Body of pancreas (tissue), 4 donors: ENCODE measurements at regions not wholly inside any gene's neighbourhood (a gene's known extent, or its start where the extent isn't known, plus 50 kb on each side); places are given as distances from the start of the nearest gene placed in this dataset.

Experiments used
- ATAC-seq: fragments of 150-250 bp; one replicate; pipeline ENCODE4 v1.9.1; 2016
- DNase-seq, 4 donors: peaks; one replicate each; pipeline ENCODE4 v3.0.0-alpha.2; 2019
- H3K27ac ChIP-seq, 4 donors: fragments of 200-600 bp; sonication (generic); 1 replicate in 3 of 4; 2 replicates in 1 of 4; pipeline versions ENCODE4 v1.5.1 to v1.6.1; 2016 to 2019; ENCODE audit warnings: mild to moderate bottlenecking in 1 of 4, mixed read lengths in 1 of 4, moderate library complexity in 1 of 4
- H3K27me3 ChIP-seq, 2 donors: fragments of 200-600 bp; sonication (generic); one replicate each; pipeline ENCODE4 v1.6.0; 2016; ENCODE audit warnings: mild to moderate bottlenecking in 1 of 2
- H3K36me3 ChIP-seq, 2 donors: fragments of 200-600 bp; sonication (generic); replicated peaks in 1 of 2; 2 replicates each; pipeline ENCODE4 v1.5.1; 2016; ENCODE audit warnings: low read depth in 2 of 2; ENCODE audit not compliant: insufficient read depth in 1 of 2
- H3K4me1 ChIP-seq: fragments of 200-600 bp; sonication (generic); one replicate; pipeline ENCODE4 v1.6.0; 2016
- H3K4me3 ChIP-seq, 2 donors: fragments of 200-600 bp; sonication (generic); 1 replicate in 1 of 2; 2 replicates in 1 of 2; pipeline ENCODE4 v1.5.1; 2016 to 2019
- H3K9me3 ChIP-seq, 3 donors: fragments of 200-600 bp; sonication (generic); 1 replicate in 2 of 3; 2 replicates in 1 of 3; pipeline ENCODE4 v1.5.1; 2016
- POLR2A ChIP-seq, 3 donors: fragments of 450-650 bp; IDR thresholded peaks; one replicate each; pipeline ENCODE4 v1.6.1; 2016; ENCODE audit warnings: antibody characterized with exemption in 3 of 3, mild to moderate bottlenecking in 2 of 3
- WGBS, 2 donors: methylation state at CpG; one replicate each; pipeline ENCODE4 v1.1.5; 2017; 5-methylcytosine and 5-hydroxymethylcytosine counted together
- intact Hi-C: fragments of 100-400 bp; cut with DNase I; formaldehyde crosslinking; loops from one replicate; pipeline ENCODE4 v1.15.1; 2023
- TF ChIP-seq, protein P1 (sequence below), 7 experiments: fragments of 450-650 bp in 4 of 7; fragments of 200-600 bp in 3 of 7; sonication (generic) in 3 of 7; IDR thresholded peaks; one replicate each; pipeline ENCODE4 v1.5.1; 2016 to 2019; ENCODE audit warnings: antibody characterized with exemption in 7 of 7

DNA sequence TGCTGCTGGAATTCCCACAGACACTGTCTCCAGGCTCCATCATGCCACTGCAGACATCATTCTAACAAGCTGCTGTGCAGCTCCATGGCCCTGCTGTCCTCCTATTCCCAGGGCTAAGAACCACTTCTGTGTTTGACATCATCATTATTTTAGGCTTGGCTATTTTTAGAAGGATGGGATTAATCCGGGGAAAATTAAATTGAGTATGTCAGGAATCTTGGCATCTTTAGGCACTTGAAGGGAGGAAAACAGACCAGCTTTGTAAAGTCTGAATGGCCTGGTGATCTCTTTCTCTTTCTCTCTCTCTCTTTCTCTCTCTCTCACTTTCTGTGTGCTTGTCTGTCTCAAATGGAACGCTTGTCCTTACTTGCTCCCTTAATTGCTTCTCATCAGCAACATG, 568.3 kb upstream of the FLRT2 start:
- WGBS, 2 donors = 59 to 61% methylated on average over 2 of the region's 2 CpGs
- no peak for ATAC-seq

DNA sequence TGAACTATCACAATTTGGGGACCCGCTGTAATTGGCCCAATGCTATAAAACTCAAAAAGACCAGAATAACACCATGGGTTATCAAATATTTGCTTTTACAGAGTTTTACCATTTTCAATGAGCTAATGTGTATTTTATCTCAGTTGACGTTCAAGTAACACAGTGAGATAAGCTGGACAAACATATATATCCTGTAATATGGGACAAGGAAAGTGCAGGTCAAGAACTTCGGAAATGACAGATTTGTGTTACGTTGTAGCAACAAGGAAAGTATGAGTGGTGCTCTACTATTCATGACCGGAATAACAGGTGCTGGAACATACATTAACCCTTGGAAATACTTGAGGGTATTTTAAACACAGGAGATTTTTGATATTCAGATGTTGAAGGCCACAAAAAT, 566.4 kb upstream of the FLRT2 start:
- Histone ChIP-seq H3K27ac (no peak overlapping the region), H3K27me3 (no peaks in the 10 kb centered on the region), H3K4me1 (no peaks in the 10 kb centered on the region), H3K9me3 (no peaks in the 10 kb centered on the region), H3K4me3 (no peak overlapping the region), H3K36me3 (no peaks in the 10 kb centered on the region)
- intact Hi-C loops = no loop called here
- ATAC-seq (peak; percentile 75), DNase-seq (no peak)
- 38 to 51% methylated on average over 5 of the region's 5 CpGs for WGBS, 2 donors
- TF ChIP-seq, protein P1, sequence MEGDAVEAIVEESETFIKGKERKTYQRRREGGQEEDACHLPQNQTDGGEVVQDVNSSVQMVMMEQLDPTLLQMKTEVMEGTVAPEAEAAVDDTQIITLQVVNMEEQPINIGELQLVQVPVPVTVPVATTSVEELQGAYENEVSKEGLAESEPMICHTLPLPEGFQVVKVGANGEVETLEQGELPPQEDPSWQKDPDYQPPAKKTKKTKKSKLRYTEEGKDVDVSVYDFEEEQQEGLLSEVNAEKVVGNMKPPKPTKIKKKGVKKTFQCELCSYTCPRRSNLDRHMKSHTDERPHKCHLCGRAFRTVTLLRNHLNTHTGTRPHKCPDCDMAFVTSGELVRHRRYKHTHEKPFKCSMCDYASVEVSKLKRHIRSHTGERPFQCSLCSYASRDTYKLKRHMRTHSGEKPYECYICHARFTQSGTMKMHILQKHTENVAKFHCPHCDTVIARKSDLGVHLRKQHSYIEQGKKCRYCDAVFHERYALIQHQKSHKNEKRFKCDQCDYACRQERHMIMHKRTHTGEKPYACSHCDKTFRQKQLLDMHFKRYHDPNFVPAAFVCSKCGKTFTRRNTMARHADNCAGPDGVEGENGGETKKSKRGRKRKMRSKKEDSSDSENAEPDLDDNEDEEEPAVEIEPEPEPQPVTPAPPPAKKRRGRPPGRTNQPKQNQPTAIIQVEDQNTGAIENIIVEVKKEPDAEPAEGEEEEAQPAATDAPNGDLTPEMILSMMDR (IDR thresholded peaks at IDR 0.05) = no peak
- no peak for TF ChIP-seq POLR2A (IDR thresholded peaks at IDR 0.05)

More for the DNA sequence above, 568.3 kb upstream of the FLRT2 start:
- Histone ChIP-seq H3K27ac (no peak overlapping the region), H3K36me3 (no peaks in the 10 kb centered on the region), H3K4me3 (no peak overlapping the region), H3K27me3 (no peaks in the 10 kb centered on the region), H3K9me3 (no peaks in the 10 kb centered on the region), H3K4me1 (no peaks in the 10 kb centered on the region)
- peak in 3 of 4 donors; percentile 2 to 23 (median 9) for DNase-seq
- intact Hi-C loops = no loop called here
- no peak for TF ChIP-seq POLR2A (IDR thresholded peaks at IDR 0.05)
- TF ChIP-seq, protein P1 (IDR thresholded peaks at IDR 0.05) = no peak

DNA sequence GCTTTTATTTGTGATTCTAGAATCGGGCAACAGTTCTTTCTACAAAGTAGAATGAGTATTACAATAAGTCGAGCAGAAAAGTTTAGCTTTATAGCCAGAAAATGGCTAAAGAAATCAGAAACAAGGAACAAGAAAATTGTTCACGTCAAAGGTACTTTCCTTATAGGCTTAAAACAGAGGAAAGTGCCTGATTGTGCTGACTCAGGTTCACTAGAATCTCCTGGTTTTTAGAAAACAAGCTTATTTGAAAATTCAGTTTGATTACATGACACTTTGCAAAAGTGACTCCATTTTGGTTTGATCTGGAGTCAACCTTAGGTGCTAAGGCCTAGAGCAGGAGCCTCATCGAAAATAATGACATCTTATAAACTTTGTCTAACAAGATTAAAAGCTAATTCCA, 564.7 kb upstream of the FLRT2 start:
- DNase-seq (no peak), ATAC-seq (no peak)
- 74 to 87% methylated on average over 4 of the region's 4 CpGs for WGBS, 2 donors
- no peaks in the 10 kb centered on the region for H3K36me3 ChIP-seq
- H3K4me1 ChIP-seq = no peaks in the 10 kb centered on the region
- intact Hi-C loops = no loop called here
- no peak for TF ChIP-seq POLR2A (IDR thresholded peaks at IDR 0.05)
- TF ChIP-seq, protein P1 (IDR thresholded peaks at IDR 0.05) = no peak
- H3K9me3 ChIP-seq = no peaks in the 10 kb centered on the region
- H3K4me3 ChIP-seq = no peak overlapping the region
- H3K27me3 ChIP-seq = no peaks in the 10 kb centered on the region
- H3K27ac ChIP-seq = no peak overlapping the region

DNA sequence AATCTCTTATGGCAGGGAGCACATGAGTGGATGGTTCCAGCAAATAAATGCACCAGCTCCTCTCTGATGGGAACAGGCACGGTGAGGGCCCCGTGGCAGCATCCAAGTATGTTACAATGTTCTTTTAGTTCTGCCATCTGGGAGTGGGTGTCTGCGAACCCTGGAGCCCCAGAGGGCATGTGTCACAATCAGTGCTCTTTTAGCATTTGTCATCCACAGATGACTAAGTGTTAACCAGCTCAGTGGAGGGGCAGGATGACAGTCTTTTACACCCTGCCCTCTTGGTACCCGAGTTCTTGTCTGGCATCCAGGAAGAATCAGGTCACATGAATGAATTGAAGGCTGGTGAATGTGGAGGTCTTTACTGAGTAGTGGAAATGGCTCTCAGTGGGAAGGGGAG, 560.4 kb upstream of the FLRT2 start:
- WGBS, 2 donors = 73 to 90% methylated on average over 2 to 3 of the region's 4 CpGs
- Histone ChIP-seq H3K9me3 (no peaks in the 10 kb centered on the region), H3K4me1 (no peaks in the 10 kb centered on the region), H3K27ac (no peak overlapping the region), H3K4me3 (no peak overlapping the region), H3K36me3 (no peaks in the 10 kb centered on the region), H3K27me3 (no peaks in the 10 kb centered on the region)
- intact Hi-C loops = no loop called here
- TF ChIP-seq, protein P1 (IDR thresholded peaks at IDR 0.05) = no peak
- no peak for TF ChIP-seq POLR2A (IDR thresholded peaks at IDR 0.05)
- no peak for DNase-seq
- ATAC-seq = no peak

DNA sequence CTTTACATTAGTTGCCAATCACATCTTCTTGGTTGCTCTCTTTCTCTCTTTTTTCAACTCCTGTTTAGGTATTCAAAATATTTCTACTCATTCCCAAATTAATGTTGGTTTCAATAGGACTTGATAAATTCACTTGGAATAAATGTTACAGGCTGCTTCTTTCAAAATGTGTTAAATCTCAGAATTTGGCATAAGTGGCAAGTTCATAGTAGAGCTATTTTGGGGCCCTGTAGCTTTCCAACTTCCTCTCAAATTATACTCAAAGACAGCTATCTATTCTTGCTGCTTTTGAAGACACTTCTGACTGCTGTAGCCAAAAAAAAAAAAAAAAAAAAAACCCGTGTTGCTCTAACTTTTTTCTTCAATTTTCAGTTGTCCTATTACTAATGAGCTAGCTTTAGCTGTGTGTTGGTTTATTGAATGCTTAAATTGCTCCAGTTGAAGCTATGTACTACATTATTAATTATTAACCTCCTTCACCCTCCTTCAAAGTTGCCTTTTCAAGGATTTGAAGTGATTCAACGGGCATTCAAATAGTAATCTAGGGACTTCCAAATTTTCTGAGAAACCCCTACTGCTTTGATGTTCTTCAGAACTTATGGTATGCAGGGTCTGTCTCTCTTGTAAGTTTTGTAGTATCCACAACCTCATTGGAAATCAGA, 554.6 kb upstream of the FLRT2 start:
- TF ChIP-seq POLR2A (IDR thresholded peaks at IDR 0.05) = no peak
- TF ChIP-seq, protein P1 (IDR thresholded peaks at IDR 0.05) = no peak
- H3K4me1 ChIP-seq = peaks cover 8% of the 10 kb centered on the region
- 8 to 9% methylated on average over 2 of the region's 2 CpGs for WGBS, 2 donors
- ATAC-seq (no peak), DNase-seq (no peak)
- H3K36me3 ChIP-seq = no peaks in the 10 kb centered on the region
- H3K27me3 ChIP-seq = no peaks in the 10 kb centered on the region
- H3K4me3 ChIP-seq = no peak overlapping the region
- no peaks in the 10 kb centered on the region for H3K9me3 ChIP-seq
- intact Hi-C loops = no loop called here
- H3K27ac ChIP-seq = no peak overlapping the region
